GM18868 (cell line): ENCODE measurements at regions not wholly inside any gene's neighbourhood (a gene's known extent, or its start where the extent isn't known, plus 50 kb on each side); places are given as distances from the start of the nearest gene placed in this dataset.
A peak's percentile ranks its signal among the peaks of the same experiment; 100 is the strongest.

ENCODE experiments used
- ATAC-seq: cut with Tn5 transposase; IDR thresholded peaks from one replicate; pipeline ENCODE4 v1.9.1; 2021; ENCODE audit warnings: mild to moderate bottlenecking, moderate library complexity; ENCODE audit not compliant: unreplicated experiment

GRCh38 chr7:11895337-11895736 lies 63.3 kb upstream of the THSD7A start:
- no peak for ATAC-seq

GRCh38 chr7:11896663-11897062 lies 64.7 kb upstream of the THSD7A start:
- ATAC-seq = no peak

- no peak for ATAC-seq
Observed at GRCh38 chr7:11899247-11899646, 67.2 kb upstream of the THSD7A start.

GRCh38 chr7:11910253-11910652 lies 78.3 kb upstream of the THSD7A start:
- ATAC-seq = no peak

- ATAC-seq = no peak
Observed at GRCh38 chr7:11911900-11912299, 79.9 kb upstream of the THSD7A start.

GRCh38 chr7:11914645-11915044 lies 82.6 kb upstream of the THSD7A start:
- ATAC-seq = no peak

- no peak for ATAC-seq
Observed at GRCh38 chr7:11923376-11923930, 91.5 kb upstream of the THSD7A start.

GRCh38 chr7:11931307-11931706 lies 99.3 kb upstream of the THSD7A start:
- ATAC-seq = no peak

- no peak for ATAC-seq
Observed at GRCh38 chr7:11934796-11935195, 102.8 kb upstream of the THSD7A start.

- no peak for ATAC-seq
Observed at GRCh38 chr7:11935905-11936304, 103.9 kb upstream of the THSD7A start.

- no peak for ATAC-seq
Observed at GRCh38 chr7:11946794-11947193, 114.8 kb upstream of the THSD7A start.

- no peak for ATAC-seq
Observed at GRCh38 chr7:11950281-11950680, 118.3 kb upstream of the THSD7A start.

GRCh38 chr7:11950942-11951341 lies 118.9 kb upstream of the THSD7A start:
- no peak for ATAC-seq

- no peak for ATAC-seq
Observed at GRCh38 chr7:11951909-11952308, 119.9 kb upstream of the THSD7A start.

GRCh38 chr7:11952972-11953371 lies 121.0 kb upstream of the THSD7A start:
- ATAC-seq = no peak

GRCh38 chr7:11956991-11957390 lies 125.0 kb upstream of the THSD7A start:
- ATAC-seq = peak; percentile 42

GRCh38 chr7:11957956-11958355 lies 126.0 kb upstream of the THSD7A start:
- no peak for ATAC-seq

- no peak for ATAC-seq
Observed at GRCh38 chr7:11959121-11959520, 127.1 kb upstream of the THSD7A start.

GRCh38 chr7:11960621-11961020 lies 128.6 kb upstream of the THSD7A start:
- ATAC-seq = no peak

- no peak for ATAC-seq
Observed at GRCh38 chr7:11969643-11970042, 137.6 kb upstream of the THSD7A start.

GRCh38 chr7:11970132-11970531 lies 138.1 kb upstream of the THSD7A start:
- no peak for ATAC-seq

- no peak for ATAC-seq
Observed at GRCh38 chr7:11985376-11985775, 153.4 kb upstream of the THSD7A start.

- ATAC-seq = no peak
Observed at GRCh38 chr7:11985971-11986370, 154.0 kb upstream of the THSD7A start.

- ATAC-seq = no peak
Observed at GRCh38 chr7:11988186-11988585, 156.2 kb upstream of the THSD7A start.
